ENCODE measurements at regions not wholly inside any gene's neighbourhood (a gene's known extent, or its start where the extent isn't known, plus 50 kb on each side); places are given as distances from the start of the nearest gene placed in this dataset.

- no peak overlapping the region for H3K4me2 ChIP-seq (ENCODE audit: insufficient read depth, low read length)
- BruUV-seq (replicated peaks): no TSS peak
- DNase-seq (ENCODE audit: extremely low read depth in 1 of 4, low spot score in 3 of 4): no peak
- no peak for TF ChIP-seq CHD1 (IDR thresholded peaks at IDR 0.05; ENCODE audit: low read length)
- TF ChIP-seq RBBP5 (IDR thresholded peaks at IDR 0.05; ENCODE audit: borderline replicate concordance, insufficient read depth, low read length, poor library complexity, severe bottlenecking): no peak
- no peak for TF ChIP-seq ZNF146 (CRISPR knock-in tag; IDR thresholded peaks at IDR 0.05; ENCODE audit: unreplicated experiment)
- no peak for TF ChIP-seq BCOR (IDR thresholded peaks at IDR 0.05)
- 0% methylated on average over 3 of the region's 3 CpGs for WGBS (ENCODE audit: insufficient coverage, low coverage, missing lambda C conversion rate)
- H3K27ac ChIP-seq (ENCODE audit: extremely low read depth, low read depth, low read length): no peak overlapping the region
- in situ Hi-C loops (cut with MboI) (no loop called here), intact Hi-C loops (cut with micrococcal nuclease) (no loop called here)
- no peaks in the 10 kb centered on the region for H4K20me1 ChIP-seq (replicated peaks; ENCODE audit: control insufficient read depth, insufficient read depth, low read length)
- no peak overlapping the region for H3K4me3 ChIP-seq
- no peak overlapping the region for H3K9ac ChIP-seq (ENCODE audit: insufficient read depth in 1 of 2, low read depth in 2 of 2, low read length in 2 of 2)
- FAIRE-seq: no peak
- H3K79me2 ChIP-seq (ENCODE audit: control insufficient read depth, insufficient read depth, low read length): no peaks in the 10 kb centered on the region
- POLR2A ChIA-PET: no interaction called here
- CTCF ChIA-PET (ENCODE audit: low intra/inter-chr PET ratio): no interaction called here
- H3K4me1 ChIP-seq (replicated peaks in 1 of 2; ENCODE audit: control insufficient read depth in 2 of 2, insufficient read depth in 2 of 2, low read length in 2 of 2): no peaks in the 10 kb centered on the region
- no peak overlapping the region for H2AFZ ChIP-seq (ENCODE audit: low read depth, low read length)
- H3K9me1 ChIP-seq (ENCODE audit: control insufficient read depth, insufficient read depth, low read length): no peaks in the 10 kb centered on the region
- H3K27me3 ChIP-seq (ENCODE audit: control insufficient read depth in 2 of 2, insufficient read depth in 2 of 2, low read length in 2 of 2): peaks cover 0 to 26% of the 10 kb centered on the region in 2 experiments; a peak in 2 of 5 replicates
- no peak for ATAC-seq
- H3K36me3 ChIP-seq (ENCODE audit: control insufficient read depth, insufficient read depth, low read length): no peaks in the 10 kb centered on the region
- no peaks in the 10 kb centered on the region for H3K9me3 ChIP-seq (replicated peaks; ENCODE audit: control insufficient read depth, insufficient read depth, low read depth, low read length)
These were observed 198.1 kb upstream of the HABP2 start for GRCh38 chr10:113354711-113355110.

DNA sequence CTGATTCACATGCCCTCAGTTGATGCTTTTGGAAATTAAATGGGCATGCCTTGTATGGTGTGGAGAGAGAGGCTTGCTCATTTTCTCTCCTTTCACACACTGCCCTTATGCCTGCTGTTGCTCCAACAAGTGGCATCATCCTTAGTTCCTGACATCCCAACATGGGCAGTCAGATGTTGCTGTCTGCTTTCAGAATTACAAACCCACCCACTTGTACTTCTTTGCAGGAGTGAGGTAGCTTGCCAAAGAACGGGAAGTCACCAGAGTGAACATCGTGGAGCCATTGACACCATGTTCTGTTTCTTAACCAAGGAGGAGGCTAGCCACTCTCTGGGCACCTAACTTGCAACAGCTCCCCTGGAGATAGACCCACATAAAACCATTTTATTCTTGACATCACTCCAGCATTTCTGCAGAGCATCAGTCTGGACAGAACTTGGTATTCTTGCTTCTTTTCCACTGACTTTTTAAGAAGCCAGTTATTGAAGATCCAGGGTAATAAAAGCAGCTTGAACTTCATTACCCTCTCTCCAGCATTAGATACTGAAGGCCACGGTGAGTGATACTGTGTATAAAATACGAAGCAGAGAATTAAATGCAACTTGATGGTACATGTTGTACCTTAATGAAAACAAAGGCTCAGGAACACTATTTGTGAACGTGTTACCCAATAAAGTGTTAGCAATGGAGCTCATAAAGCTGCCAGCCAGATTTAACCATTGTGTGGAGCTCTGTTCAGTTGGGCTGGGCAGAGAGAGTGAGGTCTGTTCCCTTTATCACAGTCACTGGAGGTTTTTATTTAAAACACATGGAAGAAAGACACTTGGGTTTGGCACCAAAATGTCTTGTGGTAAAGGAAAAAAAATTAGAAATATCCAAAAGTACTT lies 195.8 kb upstream of the HABP2 start:
- no peak overlapping the region for H3K4me2 ChIP-seq (ENCODE audit: insufficient read depth, low read length)
- no peaks in the 10 kb centered on the region for H3K9me3 ChIP-seq (replicated peaks; ENCODE audit: control insufficient read depth, insufficient read depth, low read depth, low read length)
- in situ Hi-C loops (cut with MboI) (no loop called here), intact Hi-C loops (cut with micrococcal nuclease) (no loop called here)
- WGBS (ENCODE audit: insufficient coverage, low coverage, missing lambda C conversion rate): 2% methylated on average over 5 of the region's 5 CpGs
- no peak overlapping the region for H3K4me3 ChIP-seq
- no peaks in the 10 kb centered on the region for H4K20me1 ChIP-seq (replicated peaks; ENCODE audit: control insufficient read depth, insufficient read depth, low read length)
- no peak for DNase-seq (ENCODE audit: extremely low read depth in 1 of 4, low spot score in 3 of 4)
- no peak overlapping the region for H3K9ac ChIP-seq (ENCODE audit: insufficient read depth in 1 of 2, low read depth in 2 of 2, low read length in 2 of 2)
- no peaks in the 10 kb centered on the region for H3K79me2 ChIP-seq (ENCODE audit: control insufficient read depth, insufficient read depth, low read length)
- no peak overlapping the region for H2AFZ ChIP-seq (ENCODE audit: low read depth, low read length)
- H3K4me1 ChIP-seq (replicated peaks in 1 of 2; ENCODE audit: control insufficient read depth in 2 of 2, insufficient read depth in 2 of 2, low read length in 2 of 2): no peaks in the 10 kb centered on the region
- H3K27me3 ChIP-seq (ENCODE audit: control insufficient read depth in 2 of 2, insufficient read depth in 2 of 2, low read length in 2 of 2): peaks cover 0 to 26% of the 10 kb centered on the region in 2 experiments; a peak in 2 of 5 replicates
- ATAC-seq: no peak
- no TSS peak for BruUV-seq (replicated peaks)
- H3K27ac ChIP-seq (ENCODE audit: extremely low read depth, low read depth, low read length): no peak overlapping the region
- H3K36me3 ChIP-seq (ENCODE audit: control insufficient read depth, insufficient read depth, low read length): no peaks in the 10 kb centered on the region
- ChIA-PET CTCF (ENCODE audit: low intra/inter-chr PET ratio) (no interaction called here), POLR2A (no interaction called here)
- no peak for FAIRE-seq
- H3K9me1 ChIP-seq (ENCODE audit: control insufficient read depth, insufficient read depth, low read length): no peaks in the 10 kb centered on the region
- TF ChIP-seq HNRNPK (IDR thresholded peaks at IDR 0.05; ENCODE audit: low read depth, low read length, poor library complexity, severe bottlenecking): no peak
- no peak for TF ChIP-seq ELF1 (tag; IDR thresholded peaks at IDR 0.05)
- TF ChIP-seq, protein P1, sequence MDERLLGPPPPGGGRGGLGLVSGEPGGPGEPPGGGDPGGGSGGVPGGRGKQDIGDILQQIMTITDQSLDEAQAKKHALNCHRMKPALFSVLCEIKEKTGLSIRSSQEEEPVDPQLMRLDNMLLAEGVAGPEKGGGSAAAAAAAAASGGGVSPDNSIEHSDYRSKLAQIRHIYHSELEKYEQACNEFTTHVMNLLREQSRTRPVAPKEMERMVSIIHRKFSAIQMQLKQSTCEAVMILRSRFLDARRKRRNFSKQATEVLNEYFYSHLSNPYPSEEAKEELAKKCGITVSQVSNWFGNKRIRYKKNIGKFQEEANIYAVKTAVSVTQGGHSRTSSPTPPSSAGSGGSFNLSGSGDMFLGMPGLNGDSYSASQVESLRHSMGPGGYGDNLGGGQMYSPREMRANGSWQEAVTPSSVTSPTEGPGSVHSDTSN (CRISPR knock-in tag; IDR thresholded peaks at IDR 0.05; ENCODE audit: low read depth): no peak
- TF ChIP-seq, protein P1 (tag; conservative IDR thresholded peaks at IDR 0.05; ENCODE audit: low read depth): no peak
- no peak for TF ChIP-seq PTTG1 (tag; IDR thresholded peaks at IDR 0.05; ENCODE audit: low read depth)
- TF ChIP-seq HEY1 (CRISPR knock-in tag; IDR thresholded peaks at IDR 0.05; ENCODE audit: borderline replicate concordance): no peak
- no peak for TF ChIP-seq MAFF (IDR thresholded peaks at IDR 0.05; ENCODE audit: low read length)
- no peak for TF ChIP-seq SRSF7 (optimal IDR thresholded peaks at IDR 0.05; ENCODE audit: low read depth, low read length)
- TF ChIP-seq TAF15 (IDR thresholded peaks at IDR 0.05; ENCODE audit: low read depth, low read length): no peak
- TF ChIP-seq ZNF143 (CRISPR knock-in tag; IDR thresholded peaks at IDR 0.05): no peak

All from K562 (cell line).